GM12872 (cell line): ENCODE measurements at regions not wholly inside any gene's neighbourhood (a gene's known extent, or its start where the extent isn't known, plus 50 kb on each side); places are given as distances from the start of the nearest gene placed in this dataset.

Source experiments
- TF ChIP-seq, protein P1 (sequence below): IDR thresholded peaks from 3 replicates; pipeline ENCODE4 v1.5.1; 2011; ENCODE audit warnings: low read depth, mild to moderate bottlenecking, low read length, moderate library complexity; ENCODE audit not compliant: insufficient read depth

DNA sequence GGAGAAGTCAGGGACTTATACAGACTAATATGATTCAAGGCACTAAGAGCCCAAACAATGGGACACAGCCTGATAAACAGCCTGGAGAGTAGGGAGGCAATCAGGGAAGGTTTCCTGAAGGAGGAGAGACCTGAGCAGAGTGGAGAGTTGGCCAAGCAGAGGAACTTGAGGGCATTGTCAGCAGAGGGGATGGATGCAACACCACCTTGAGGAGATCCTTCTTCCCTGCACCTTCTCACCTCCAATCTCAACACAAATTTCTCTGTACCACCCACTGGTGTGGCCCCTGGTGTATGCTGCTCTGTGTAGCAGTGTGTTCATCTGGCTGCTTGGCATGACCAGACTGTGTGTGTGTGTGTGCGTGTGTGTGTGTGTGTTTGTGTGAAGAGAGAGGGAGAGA, 146.2 kb downstream of the WDR11 start:
- TF ChIP-seq, protein P1, sequence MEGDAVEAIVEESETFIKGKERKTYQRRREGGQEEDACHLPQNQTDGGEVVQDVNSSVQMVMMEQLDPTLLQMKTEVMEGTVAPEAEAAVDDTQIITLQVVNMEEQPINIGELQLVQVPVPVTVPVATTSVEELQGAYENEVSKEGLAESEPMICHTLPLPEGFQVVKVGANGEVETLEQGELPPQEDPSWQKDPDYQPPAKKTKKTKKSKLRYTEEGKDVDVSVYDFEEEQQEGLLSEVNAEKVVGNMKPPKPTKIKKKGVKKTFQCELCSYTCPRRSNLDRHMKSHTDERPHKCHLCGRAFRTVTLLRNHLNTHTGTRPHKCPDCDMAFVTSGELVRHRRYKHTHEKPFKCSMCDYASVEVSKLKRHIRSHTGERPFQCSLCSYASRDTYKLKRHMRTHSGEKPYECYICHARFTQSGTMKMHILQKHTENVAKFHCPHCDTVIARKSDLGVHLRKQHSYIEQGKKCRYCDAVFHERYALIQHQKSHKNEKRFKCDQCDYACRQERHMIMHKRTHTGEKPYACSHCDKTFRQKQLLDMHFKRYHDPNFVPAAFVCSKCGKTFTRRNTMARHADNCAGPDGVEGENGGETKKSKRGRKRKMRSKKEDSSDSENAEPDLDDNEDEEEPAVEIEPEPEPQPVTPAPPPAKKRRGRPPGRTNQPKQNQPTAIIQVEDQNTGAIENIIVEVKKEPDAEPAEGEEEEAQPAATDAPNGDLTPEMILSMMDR: 0 out of 3 replicates have a peak, but pooled peaks have one; percentile 4

DNA sequence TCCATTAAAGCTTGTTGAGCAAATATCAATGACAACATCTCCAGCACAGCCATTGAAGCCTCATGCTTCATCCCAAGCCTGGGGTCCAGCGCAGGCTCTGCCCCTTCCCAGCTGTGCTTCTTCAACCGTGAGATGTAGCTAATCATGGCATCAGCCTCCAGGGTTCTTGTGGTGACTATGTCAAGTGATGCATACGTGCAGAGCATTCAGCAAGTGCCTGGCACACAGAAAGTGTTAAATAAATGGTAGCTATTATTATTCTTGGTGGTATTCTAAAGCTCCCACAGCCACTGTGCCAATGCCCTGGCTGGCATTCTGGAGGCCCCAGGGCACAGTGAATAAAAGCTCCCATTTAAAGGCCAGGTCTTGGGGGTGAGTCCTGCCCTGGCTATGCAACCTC, 146.6 kb downstream of the WDR11 start:
- TF ChIP-seq, protein P1: no peak

DNA sequence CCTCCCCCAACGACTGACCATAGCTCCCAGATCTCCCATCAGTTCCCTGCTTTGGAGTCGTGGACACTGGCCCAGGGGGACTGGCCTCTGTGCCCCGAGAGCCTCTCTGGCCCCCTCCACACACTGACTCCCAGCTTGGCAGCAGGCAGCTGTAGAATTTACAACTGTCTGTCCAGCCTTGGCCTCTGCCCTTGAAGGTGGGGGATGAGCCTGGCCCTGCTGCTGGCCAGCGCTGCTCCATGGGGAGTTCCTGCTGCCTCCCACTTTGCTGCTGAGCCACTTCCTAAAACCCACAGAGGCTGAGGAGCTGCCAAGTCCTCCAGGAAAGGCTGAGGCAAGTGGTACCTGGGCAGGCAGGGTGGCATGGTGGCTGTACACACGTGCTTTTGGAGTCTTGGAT, 147.1 kb downstream of the WDR11 start:
- TF ChIP-seq, protein P1: no peak

DNA sequence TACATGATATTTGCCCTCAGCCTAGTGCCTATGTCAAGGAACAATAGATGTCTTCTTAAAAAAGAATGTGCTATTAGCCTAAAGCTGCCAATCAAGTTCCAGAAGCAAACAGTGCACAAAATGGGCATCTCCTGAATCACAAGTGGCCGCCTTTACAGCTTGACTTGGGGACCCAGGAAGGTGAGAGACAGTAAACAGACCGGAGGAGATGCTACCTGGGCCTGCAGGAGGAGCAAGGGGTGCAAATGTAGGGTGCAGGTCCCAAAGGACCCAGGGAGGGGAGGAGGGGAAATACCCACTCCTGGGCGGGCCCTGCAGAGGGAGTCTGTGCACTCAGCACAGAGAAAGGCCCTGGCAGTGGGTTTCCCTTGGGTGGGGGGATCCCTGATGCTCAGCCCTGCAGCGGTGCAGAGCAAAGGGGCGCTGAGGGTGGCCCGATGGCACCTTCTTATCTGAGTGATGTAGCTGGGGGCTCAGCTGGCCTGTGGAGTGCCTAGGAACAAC, 147.7 kb downstream of the WDR11 start:
- TF ChIP-seq, protein P1: no peak

DNA sequence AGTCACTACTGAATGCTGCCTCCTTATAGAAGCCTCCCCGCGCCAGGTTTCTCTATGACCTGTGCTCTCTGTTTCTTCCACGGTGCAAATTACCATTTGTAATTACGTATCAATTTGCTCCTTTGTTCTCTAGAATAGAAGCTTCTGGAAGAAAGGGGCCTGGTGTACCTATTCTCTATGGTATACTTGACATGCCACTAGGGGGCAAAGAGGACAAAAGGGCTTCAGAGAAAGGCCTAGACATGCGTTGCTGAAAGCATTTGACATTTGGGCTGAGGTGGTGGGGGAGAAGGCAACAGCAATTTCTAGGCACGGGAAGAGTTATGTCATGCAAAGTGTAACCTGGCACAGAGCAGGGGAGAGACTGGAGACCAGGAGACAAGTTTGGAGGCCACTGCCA, 148.7 kb downstream of the WDR11 start:
- TF ChIP-seq, protein P1: peak; percentile 22; the same call in 1 of the 3 replicates

DNA sequence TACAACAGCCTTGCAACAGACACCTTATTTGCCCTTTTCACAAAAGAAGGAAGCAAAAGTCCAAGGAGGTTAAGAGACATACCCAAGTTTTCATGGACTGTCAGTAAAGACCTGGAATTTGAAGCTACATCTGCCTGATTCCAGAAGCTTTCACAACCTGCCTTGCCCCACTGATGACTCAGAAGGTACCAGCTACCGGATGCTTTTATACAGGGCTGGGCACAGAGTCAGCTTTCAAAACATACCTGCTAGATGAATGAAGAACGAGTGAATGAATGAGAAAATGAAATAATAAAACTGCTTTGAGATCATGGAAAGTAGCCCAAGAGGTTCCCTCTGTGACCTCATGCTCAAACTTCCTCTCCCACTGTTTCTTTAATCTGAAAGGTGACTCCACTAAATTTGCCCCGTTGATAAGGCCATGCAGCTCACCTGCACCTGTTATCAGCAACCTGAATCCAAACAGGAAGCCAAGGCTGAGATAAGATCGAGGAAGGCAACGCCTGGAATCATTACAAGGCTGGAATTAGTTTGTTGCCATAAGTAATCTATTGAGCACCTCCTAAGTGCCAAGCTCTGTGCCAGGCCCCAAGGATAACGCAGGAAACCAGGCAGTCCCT, 151.5 kb downstream of the WDR11 start:
- TF ChIP-seq, protein P1: no peak

DNA sequence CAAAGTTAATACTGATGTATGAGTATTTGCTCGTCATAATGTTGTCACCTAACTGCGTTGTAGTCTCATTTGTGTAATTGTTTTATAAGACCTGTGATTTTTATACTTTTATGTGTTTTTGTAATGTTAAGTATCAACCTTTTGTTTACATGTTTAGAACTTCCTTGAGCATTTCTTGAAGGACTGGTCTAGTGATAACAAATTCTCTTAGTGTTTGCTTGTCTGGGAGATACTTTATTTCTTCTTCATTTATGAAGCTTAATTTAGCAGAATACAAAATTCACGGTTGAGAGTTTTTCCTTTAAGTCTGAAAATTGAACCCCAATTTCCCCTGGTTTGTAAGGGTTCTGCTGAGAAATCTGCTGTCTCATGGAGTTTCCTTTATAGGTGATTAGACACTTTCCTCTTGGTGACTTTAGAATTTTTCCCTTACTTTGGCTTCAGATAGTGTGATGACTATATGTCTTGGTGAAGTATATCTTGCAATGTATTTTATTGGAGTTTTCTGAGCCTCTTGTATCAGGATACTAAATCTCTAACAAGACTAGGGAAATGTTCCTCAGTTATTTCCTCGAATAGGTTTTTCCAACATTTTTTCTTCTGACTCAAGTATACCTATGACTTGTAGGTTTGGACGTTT, 154.9 kb downstream of the WDR11 start:
- TF ChIP-seq, protein P1: no peak
